HepG2 (cell line): ENCODE measurements at regions not wholly inside any gene's neighbourhood (a gene's known extent, or its start where the extent isn't known, plus 50 kb on each side); places are given as distances from the start of the nearest gene placed in this dataset.

Source experiments
- ATAC-seq: fragments of 200-7000 bp; cut with Tn5 transposase; 3 replicates; pipeline ENCODE4 v1.9.1; 2020; ENCODE audit warnings: mild to moderate bottlenecking, moderate library complexity
- BruUV-seq: library from RNA; stranded (reverse); fragments of 400-500 nt; replicated peaks from 2 replicates; lab custom pipeline; 2021; lab: Mats Ljungman, UMichigan
- CTCF ChIA-PET: fragments of 300-600 bp; formaldehyde crosslinking; extraction: SDS; loops from one replicate; lab custom pipeline; 2021; ENCODE audit warnings: low total read pairs, inconsistent platforms, low intra/inter-chr PET ratio; lab: Yijun Ruan, JAX
- POLR2A ChIA-PET: fragments of 350-600 bp; sonication (Branson Sonifier 250); formaldehyde crosslinking; loops from one replicate; lab custom pipeline; 2020; ENCODE audit warnings: antibody characterized with exemption, inconsistent platforms; lab: Yijun Ruan, JAX
- DNase-seq: peaks from one replicate; pipeline ENCODE4 v3.0.0-alpha.2; 2015; ENCODE audit warnings: low spot score
- FAIRE-seq: peaks from 3 replicates; lab custom pipeline; 2011; peaks lifted over from hg19 to GRCh38; lab: Jason Lieb, UNC
- H2AFZ ChIP-seq: one replicate; pipeline ENCODE4 v1.6.1; 2011; ENCODE audit warnings: low read length, inconsistent platforms
- H3K27ac ChIP-seq: fragments of 300-600 bp; 3 replicates; pipeline ENCODE4 v1.8.0; 2011; ENCODE audit warnings: mixed run types, mild to moderate bottlenecking, mixed read lengths, low read length, inconsistent platforms; ENCODE audit not compliant: insufficient read depth; ENCODE audit errors: extremely low read length
- H3K27me3 ChIP-seq, 2 experiments: fragments of 200-600 bp in 1 of 2; 2 replicates in 1 of 2; 3 replicates in 1 of 2; pipeline versions ENCODE4 v1.6.0 to v1.8.0; 2011; ENCODE audit warnings: low read length in 2 of 2, mild to moderate bottlenecking in 2 of 2, moderate library complexity in 2 of 2, inconsistent platforms in 1 of 2; ENCODE audit not compliant: insufficient read depth in 2 of 2, control insufficient read depth in 1 of 2
- H3K36me3 ChIP-seq, 2 experiments: fragments of 200-600 bp in 1 of 2; replicated peaks in 1 of 2; 2 replicates in 1 of 2; 3 replicates in 1 of 2; pipeline versions ENCODE4 v1.5.1 to v1.8.0; 2011; ENCODE audit warnings: low read length in 2 of 2, inconsistent platforms in 1 of 2; ENCODE audit not compliant: insufficient read depth in 2 of 2, control insufficient read depth in 1 of 2
- H3K4me1 ChIP-seq: 2 replicates; pipeline ENCODE4 v1.5.1; 2012; ENCODE audit warnings: low read length, inconsistent platforms; ENCODE audit not compliant: insufficient read depth
- H3K4me2 ChIP-seq: 2 replicates; pipeline ENCODE4 v1.6.0; 2011; ENCODE audit warnings: low read depth, low read length, inconsistent platforms
- H3K4me3 ChIP-seq, 3 experiments: fragments of 200-600 bp in 1 of 3; sonication (generic), shearing (Covaris generic) in 1 of 3; replicated peaks in 1 of 3; 2 replicates each; pipeline ENCODE4 v1.5.1; 2011 to 2016; ENCODE audit warnings: low read length in 3 of 3, inconsistent platforms in 2 of 3, low read depth in 2 of 3, mild to moderate bottlenecking in 2 of 3, control low read depth in 1 of 3, mixed read lengths in 1 of 3; ENCODE audit not compliant: insufficient read depth in 1 of 3
- H3K79me2 ChIP-seq: one replicate; pipeline ENCODE4 v1.6.1; 2011; ENCODE audit warnings: low read length, inconsistent platforms; ENCODE audit not compliant: insufficient read depth
- H3K9ac ChIP-seq: 2 replicates; pipeline ENCODE4 v1.6.0; 2011; ENCODE audit warnings: mild to moderate bottlenecking, low read depth, low read length, inconsistent platforms; ENCODE audit not compliant: insufficient read depth
- H3K9me3 ChIP-seq: 2 replicates; pipeline ENCODE4 v1.5.1; 2012; ENCODE audit warnings: mild to moderate bottlenecking, low read length
- H4K20me1 ChIP-seq: 2 replicates; pipeline ENCODE4 v1.6.0; 2011; ENCODE audit warnings: inconsistent platforms, mild to moderate bottlenecking, low read length, moderate library complexity; ENCODE audit not compliant: insufficient read depth
- PAXIP1 ChIP-seq: sonication (generic); formaldehyde crosslinking; conservative IDR thresholded peaks from 2 replicates; pipeline ENCODE4 v1.4.0; 2020; ENCODE audit warnings: mild to moderate bottlenecking, missing genetic modification reagents, moderate library complexity
- WGBS: methylation state at CpG from one replicate; pipeline ENCODE4 v1.1.6; 2017; ENCODE audit warnings: low lambda C conversion rate; 5-methylcytosine and 5-hydroxymethylcytosine counted together
- in situ Hi-C: cut with HindIII; loops from 2 replicates; pipeline ENCODE4 v1.10.0; 2017; ENCODE audit warnings: low pct_unique_long_range_greater_than_20kb; ENCODE audit not compliant: extremely low pct_ligation_motif_present
- intact Hi-C: fragments of 100-400 bp; cut with micrococcal nuclease; formaldehyde crosslinking; loops from one replicate; pipeline ENCODE4 v1.10.0; 2022; ENCODE audit not compliant: unreplicated experiment
- TF ChIP-seq, protein P1 (sequence below): sonication (generic); formaldehyde crosslinking; IDR thresholded peaks from 2 replicates; pipeline ENCODE4 v1.4.0; 2020; ENCODE audit warnings: missing genetic modification reagents, borderline replicate concordance
- TF ChIP-seq, protein P2 (sequence below): sonication (generic); formaldehyde crosslinking; IDR thresholded peaks from 2 replicates; pipeline ENCODE4 v1.8.0; 2022; ENCODE audit warnings: missing genetic modification reagents, mild to moderate bottlenecking, inconsistent platforms, borderline replicate concordance

DNA sequence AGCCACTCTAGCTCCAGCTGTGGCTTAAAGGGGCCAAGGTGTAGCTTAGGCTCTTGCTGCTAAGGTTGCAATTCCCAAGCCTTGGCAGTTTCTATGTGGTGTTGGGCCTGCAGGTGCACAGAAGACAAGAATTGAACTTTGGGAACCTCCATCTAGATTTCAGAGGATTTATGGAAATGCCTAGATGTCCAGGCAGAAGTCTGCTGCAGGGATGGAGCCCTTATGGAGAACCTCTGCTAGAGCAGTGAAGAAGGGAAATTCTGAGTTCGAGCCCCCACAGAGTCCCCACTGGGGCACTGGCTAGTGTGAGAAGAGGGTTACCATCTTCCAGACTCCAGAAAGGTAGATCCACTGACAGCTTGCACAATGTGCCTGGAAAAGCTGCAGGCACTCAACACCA is 694.7 kb downstream of the SLC16A7 start (continued):
- no peak for TF ChIP-seq PAXIP1 (CRISPR knock-in tag)
- TF ChIP-seq, protein P1, sequence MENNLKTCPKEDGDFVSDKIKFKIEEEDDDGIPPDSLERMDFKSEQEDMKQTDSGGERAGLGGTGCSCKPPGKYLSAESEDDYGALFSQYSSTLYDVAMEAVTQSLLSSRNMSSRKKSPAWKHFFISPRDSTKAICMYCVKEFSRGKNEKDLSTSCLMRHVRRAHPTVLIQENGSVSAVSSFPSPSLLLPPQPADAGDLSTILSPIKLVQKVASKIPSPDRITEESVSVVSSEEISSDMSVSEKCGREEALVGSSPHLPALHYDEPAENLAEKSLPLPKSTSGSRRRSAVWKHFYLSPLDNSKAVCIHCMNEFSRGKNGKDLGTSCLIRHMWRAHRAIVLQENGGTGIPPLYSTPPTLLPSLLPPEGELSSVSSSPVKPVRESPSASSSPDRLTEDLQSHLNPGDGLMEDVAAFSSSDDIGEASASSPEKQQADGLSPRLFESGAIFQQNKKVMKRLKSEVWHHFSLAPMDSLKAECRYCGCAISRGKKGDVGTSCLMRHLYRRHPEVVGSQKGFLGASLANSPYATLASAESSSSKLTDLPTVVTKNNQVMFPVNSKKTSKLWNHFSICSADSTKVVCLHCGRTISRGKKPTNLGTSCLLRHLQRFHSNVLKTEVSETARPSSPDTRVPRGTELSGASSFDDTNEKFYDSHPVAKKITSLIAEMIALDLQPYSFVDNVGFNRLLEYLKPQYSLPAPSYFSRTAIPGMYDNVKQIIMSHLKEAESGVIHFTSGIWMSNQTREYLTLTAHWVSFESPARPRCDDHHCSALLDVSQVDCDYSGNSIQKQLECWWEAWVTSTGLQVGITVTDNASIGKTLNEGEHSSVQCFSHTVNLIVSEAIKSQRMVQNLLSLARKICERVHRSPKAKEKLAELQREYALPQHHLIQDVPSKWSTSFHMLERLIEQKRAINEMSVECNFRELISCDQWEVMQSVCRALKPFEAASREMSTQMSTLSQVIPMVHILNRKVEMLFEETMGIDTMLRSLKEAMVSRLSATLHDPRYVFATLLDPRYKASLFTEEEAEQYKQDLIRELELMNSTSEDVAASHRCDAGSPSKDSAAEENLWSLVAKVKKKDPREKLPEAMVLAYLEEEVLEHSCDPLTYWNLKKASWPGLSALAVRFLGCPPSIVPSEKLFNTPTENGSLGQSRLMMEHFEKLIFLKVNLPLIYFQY (CRISPR knock-in tag), result no peak

- ChIA-PET CTCF (no interaction called here), POLR2A (no interaction called here)
- WGBS, result 0% methylated on average over 1 of the region's 1 CpG
- H3K4me3 ChIP-seq, result no peak overlapping the region
- H2AFZ ChIP-seq, result no peak overlapping the region
- BruUV-seq, result no TSS peak
- no peaks in the 10 kb centered on the region for H3K79me2 ChIP-seq
- H3K27ac ChIP-seq, result no peak overlapping the region
- no peaks in the 10 kb centered on the region for H3K27me3 ChIP-seq
- no peaks in the 10 kb centered on the region for H4K20me1 ChIP-seq
- intact Hi-C loops, result no loop called here
- peaks cover 4% of the 10 kb centered on the region for H3K9me3 ChIP-seq
- H3K9ac ChIP-seq, result no peak overlapping the region
- no peak for ATAC-seq
- no peaks in the 10 kb centered on the region for H3K4me1 ChIP-seq
- in situ Hi-C loops, result no loop called here
- no peak for FAIRE-seq
- H3K4me2 ChIP-seq, result no peak overlapping the region
- TF ChIP-seq, protein P2, sequence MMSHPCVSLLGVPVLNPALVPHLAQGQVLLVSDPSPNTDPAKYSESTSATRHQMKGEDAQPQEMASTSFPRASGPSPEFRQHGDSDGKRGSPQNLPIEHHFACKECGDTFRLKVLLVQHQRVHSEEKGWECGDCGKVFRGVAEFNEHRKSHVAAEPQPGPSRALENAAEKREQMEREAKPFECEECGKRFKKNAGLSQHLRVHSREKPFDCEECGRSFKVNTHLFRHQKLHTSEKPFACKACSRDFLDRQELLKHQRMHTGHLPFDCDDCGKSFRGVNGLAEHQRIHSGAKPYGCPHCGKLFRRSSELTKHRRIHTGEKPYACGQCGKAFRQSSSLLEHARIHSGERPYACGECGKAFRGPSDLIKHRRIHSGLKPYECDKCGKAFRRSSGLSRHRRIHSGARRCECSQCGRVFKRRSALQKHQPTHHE (CRISPR knock-in tag), result no peak
- DNase-seq, result no peak
- no peaks in the 10 kb centered on the region for H3K36me3 ChIP-seq
These were observed 712.6 kb downstream of the SLC16A7 start for GRCh38 chr12:60308366-60308991.
